SK-N-SH (cell line): ENCODE measurements at regions not wholly inside any gene's neighbourhood (a gene's known extent, or its start where the extent isn't known, plus 50 kb on each side); places are given as distances from the start of the nearest gene placed in this dataset.

ENCODE experiments used
- CTCF ChIA-PET: fragments of 300-600, 350-600 bp; formaldehyde crosslinking; extraction: SDS; loops from one replicate; lab custom pipeline; 2021; lab: Yijun Ruan, JAX
- POLR2A ChIA-PET: fragments of 350-600 bp; sonication (Branson Sonifier 250); formaldehyde crosslinking; extraction: SDS; loops from one replicate; lab custom pipeline; 2020; ENCODE audit warnings: antibody characterized with exemption, inconsistent platforms; lab: Yijun Ruan, JAX
- DNase-seq: peaks from one replicate; pipeline ENCODE4 v3.0.0; 2012
- H2AFZ ChIP-seq: fragments of 200-600 bp; sonication (generic); 2 replicates; pipeline ENCODE4 v1.8.1; 2016; ENCODE audit warnings: antibody characterized with exemption, mild to moderate bottlenecking, low read depth
- H3F3A ChIP-seq: fragments of 200-600 bp; sonication (generic); replicated peaks from 2 replicates; pipeline ENCODE3; 2016; ENCODE audit warnings: antibody characterized with exemption, mild to moderate bottlenecking; ENCODE audit not compliant: insufficient read depth
- H3K27ac ChIP-seq, 2 experiments: fragments of 200-500 bp in 1 of 2; fragments of 200-600 bp in 1 of 2; sonication (Bioruptor generic) in 1 of 2; sonication (generic), shearing (Covaris generic) in 1 of 2; 2 replicates each; pipeline versions ENCODE4 v1.5.1 to v1.6.1; 2014 to 2016; ENCODE audit warnings: low read depth in 2 of 2, inconsistent platforms in 1 of 2, low read length in 1 of 2, mild to moderate bottlenecking in 1 of 2, mixed read lengths in 1 of 2
- H3K27me3 ChIP-seq: fragments of 200-600 bp; sonication (generic), shearing (Covaris generic); 2 replicates; pipeline ENCODE4 v1.6.1; 2016; ENCODE audit warnings: mixed run types; ENCODE audit not compliant: insufficient read depth
- H3K36me3 ChIP-seq, 2 experiments: fragments of 200-500 bp in 1 of 2; fragments of 200-600 bp in 1 of 2; sonication (Bioruptor generic) in 1 of 2; sonication (generic) in 1 of 2; replicated peaks in 1 of 2; 2 replicates each; pipeline versions ENCODE3 to v1.5.1; 2014 to 2016; ENCODE audit warnings: low read length in 1 of 2, mild to moderate bottlenecking in 1 of 2; ENCODE audit not compliant: insufficient read depth in 2 of 2, control insufficient read depth in 1 of 2
- H3K4me1 ChIP-seq, 2 experiments: fragments of 200-500 bp in 1 of 2; fragments of 200-600 bp in 1 of 2; sonication (Bioruptor generic) in 1 of 2; sonication (generic), shearing (Covaris generic) in 1 of 2; 2 replicates each; pipeline versions ENCODE4 v1.5.1 to v1.6.1; 2014 to 2016; ENCODE audit warnings: low read depth in 1 of 2, low read length in 1 of 2, mixed run types in 1 of 2; ENCODE audit not compliant: insufficient read depth in 2 of 2, control insufficient read depth in 1 of 2
- H3K4me2 ChIP-seq: fragments of 200-600 bp; sonication (generic), shearing (Covaris generic); 2 replicates; pipeline ENCODE4 v1.6.1; 2017; ENCODE audit warnings: mixed run types
- H3K4me3 ChIP-seq, 2 experiments: fragments of 200-500 bp in 1 of 2; fragments of 200-600 bp in 1 of 2; sonication (Bioruptor generic) in 1 of 2; sonication (generic), shearing (Covaris generic) in 1 of 2; 2 replicates each; pipeline versions ENCODE4 v1.5.1 to v1.8.1; 2014 to 2016; ENCODE audit warnings: low read depth in 2 of 2, inconsistent platforms in 1 of 2, low read length in 1 of 2, mild to moderate bottlenecking in 1 of 2, mixed read lengths in 1 of 2, moderate library complexity in 1 of 2
- H3K79me2 ChIP-seq: fragments of 200-600 bp; sonication (generic); 2 replicates; pipeline ENCODE4 v1.8.1; 2017; ENCODE audit warnings: mild to moderate bottlenecking; ENCODE audit not compliant: insufficient read depth
- H3K9ac ChIP-seq: fragments of 200-600 bp; sonication (generic); 2 replicates; pipeline ENCODE4 v1.6.1; 2017; ENCODE audit warnings: mixed run types
- H3K9me2 ChIP-seq: fragments of 200-600 bp; sonication (generic); 2 replicates; pipeline ENCODE4 v1.6.1; 2017; ENCODE audit warnings: mixed run types
- H3K9me3 ChIP-seq: fragments of 200-600 bp; sonication (generic); 2 replicates; pipeline ENCODE4 v1.6.1; 2017; ENCODE audit warnings: mixed run types, mild to moderate bottlenecking, moderate library complexity
- H4K20me1 ChIP-seq: fragments of 200-600 bp; sonication (generic); 2 replicates; pipeline ENCODE4 v1.6.1; 2017; ENCODE audit warnings: mild to moderate bottlenecking, mixed run types; ENCODE audit not compliant: insufficient read depth
- CHD2 ChIP-seq: fragments of 150-350 bp; IDR thresholded peaks from 2 replicates; pipeline ENCODE4 v1.6.1; 2018; ENCODE audit warnings: low read length; ENCODE audit not compliant: partially characterized antibody
- ELF1 ChIP-seq: IDR thresholded peaks from 2 replicates; pipeline ENCODE4 v1.4.0; 2012
- EP300 ChIP-seq, 2 experiments: IDR thresholded peaks; 2 replicates each; pipeline versions ENCODE4 v1.4.0 to v1.6.1; 2012; ENCODE audit warnings: borderline replicate concordance in 1 of 2, low read depth in 1 of 2, low read length in 1 of 2
- EZH2phosphoT487 ChIP-seq: fragments of 200-600 bp; sonication (generic); IDR thresholded peaks from 2 replicates; pipeline ENCODE4 v1.6.1; 2017; ENCODE audit warnings: low read depth, mixed run types, mild to moderate bottlenecking, antibody characterized with exemption, moderate library complexity, borderline replicate concordance
- FOXJ3 ChIP-seq: sonication (generic); formaldehyde crosslinking; IDR thresholded peaks from 2 replicates; pipeline ENCODE4 v1.5.1; 2020; ENCODE audit warnings: mild to moderate bottlenecking, missing genetic modification reagents
- FOXM1 ChIP-seq: IDR thresholded peaks from 2 replicates; pipeline ENCODE4 v1.4.0; 2012; ENCODE audit warnings: low read depth, mild to moderate bottlenecking
- GABPA ChIP-seq: IDR thresholded peaks from 2 replicates; pipeline ENCODE4 v1.4.0; 2012; ENCODE audit warnings: low read depth, mild to moderate bottlenecking
- GATA2 ChIP-seq: sonication (generic); formaldehyde crosslinking; IDR thresholded peaks from 2 replicates; pipeline ENCODE4 v1.5.0; 2020; ENCODE audit warnings: mild to moderate bottlenecking, missing genetic modification reagents
- IRF3 ChIP-seq: fragments of 150-350 bp; IDR thresholded peaks from 2 replicates; pipeline ENCODE4 v1.6.1; 2016; ENCODE audit warnings: mild to moderate bottlenecking, low read depth, low read length
- JUND ChIP-seq: IDR thresholded peaks from 2 replicates; pipeline ENCODE4 v1.4.0; 2012
- MEF2A ChIP-seq: IDR thresholded peaks from 2 replicates; pipeline ENCODE4 v1.4.0; 2012; ENCODE audit warnings: low read depth, borderline replicate concordance
- NFIC ChIP-seq: IDR thresholded peaks from 2 replicates; pipeline ENCODE4 v1.4.0; 2012; ENCODE audit warnings: borderline replicate concordance
- PBX3 ChIP-seq: IDR thresholded peaks from 2 replicates; pipeline ENCODE4; 2012
- RFX5 ChIP-seq: IDR thresholded peaks from 2 replicates; pipeline ENCODE4 v1.6.1; 2012; ENCODE audit warnings: mild to moderate bottlenecking, improper control_type of control experiment, low read length
- SIN3A ChIP-seq: IDR thresholded peaks from 2 replicates; pipeline ENCODE4 v1.6.1; 2012; ENCODE audit warnings: low read depth, mild to moderate bottlenecking, low read length, moderate library complexity, borderline replicate concordance
- USF1 ChIP-seq: IDR thresholded peaks from 2 replicates; pipeline ENCODE4 v1.4.0; 2012; ENCODE audit warnings: low read depth, borderline replicate concordance
- USF2 ChIP-seq: fragments of 150-350 bp; IDR thresholded peaks from 2 replicates; pipeline ENCODE4 v1.6.1; 2017; ENCODE audit warnings: antibody characterized with exemption, low read length, low read depth, borderline replicate concordance
- YY1 ChIP-seq: IDR thresholded peaks from 2 replicates; pipeline ENCODE4 v1.4.0; 2012; ENCODE audit warnings: low read depth, mild to moderate bottlenecking
- ZBTB33 ChIP-seq: IDR thresholded peaks from 2 replicates; pipeline ENCODE4 v1.4.0; 2012; ENCODE audit warnings: low read depth, borderline replicate concordance
- WGBS: methylation state at CpG from one replicate; pipeline ENCODE4 v1.1.6; 2017; ENCODE audit warnings: low lambda C conversion rate; 5-methylcytosine and 5-hydroxymethylcytosine counted together

GRCh38 chr7:25965405-25966123 lies 186.4 kb upstream of the NFE2L3 start:
- no peaks in the 10 kb centered on the region for H3K79me2 ChIP-seq
- no peak overlapping the region for H3K27ac ChIP-seq
- H2AFZ ChIP-seq = no peak overlapping the region
- no peaks in the 10 kb centered on the region for H4K20me1 ChIP-seq
- no peak for TF ChIP-seq GABPA
- TF ChIP-seq SIN3A = no peak
- TF ChIP-seq FOXJ3 (CRISPR knock-in tag) = no peak
- no peak for TF ChIP-seq NFIC
- TF ChIP-seq MEF2A = no peak
- TF ChIP-seq GATA2 (CRISPR knock-in tag) = no peak
- no peak for TF ChIP-seq ELF1
- TF ChIP-seq IRF3 = no peak
- TF ChIP-seq USF2 = no peak
- no peak for TF ChIP-seq RFX5
- no peak for TF ChIP-seq USF1
- no peak for TF ChIP-seq PBX3
- TF ChIP-seq FOXM1 = no peak
- TF ChIP-seq EP300 (IDR thresholded peaks at IDR 0.05; ENCODE audit: borderline replicate concordance in 1 of 2, low read depth in 1 of 2, low read length in 1 of 2) = no peak
- TF ChIP-seq YY1 = no peak
- no peak for TF ChIP-seq CHD2
- TF ChIP-seq JUND = no peak
- no peak for TF ChIP-seq EZH2phosphoT487
- TF ChIP-seq ZBTB33 = no peak
- POLR2A ChIA-PET = no interaction called here
- no peak overlapping the region for H3K4me2 ChIP-seq
- CTCF ChIA-PET = interaction anchor here (0.8 to 1.1 kb wide), 3 partner anchors 9 to 16 kb away, joined by 3 to 4 read pairs (median 3); no protein-coding TSS in a partner anchor
- DNase-seq = no peak
- no peaks in the 10 kb centered on the region for H3K4me1 ChIP-seq
- 0 out of 2 replicates have a peak, but pooled peaks cover 6% of the 10 kb centered on the region for H3K9me2 ChIP-seq
- WGBS = 7% methylated on average over 6 of the region's 6 CpGs
- H3F3A ChIP-seq = no peaks in the 10 kb centered on the region
- no peak overlapping the region for H3K9ac ChIP-seq
- H3K4me3 ChIP-seq = no peak overlapping the region
- peaks cover 6% of the 10 kb centered on the region for H3K27me3 ChIP-seq
- no peaks in the 10 kb centered on the region for H3K36me3 ChIP-seq
- H3K9me3 ChIP-seq = no peaks in the 10 kb centered on the region
